ENCODE measurements at regions not wholly inside any gene's neighbourhood (a gene's known extent, or its start where the extent isn't known, plus 50 kb on each side); places are given as distances from the start of the nearest gene placed in this dataset.

- TF ChIP-seq, protein P1, sequence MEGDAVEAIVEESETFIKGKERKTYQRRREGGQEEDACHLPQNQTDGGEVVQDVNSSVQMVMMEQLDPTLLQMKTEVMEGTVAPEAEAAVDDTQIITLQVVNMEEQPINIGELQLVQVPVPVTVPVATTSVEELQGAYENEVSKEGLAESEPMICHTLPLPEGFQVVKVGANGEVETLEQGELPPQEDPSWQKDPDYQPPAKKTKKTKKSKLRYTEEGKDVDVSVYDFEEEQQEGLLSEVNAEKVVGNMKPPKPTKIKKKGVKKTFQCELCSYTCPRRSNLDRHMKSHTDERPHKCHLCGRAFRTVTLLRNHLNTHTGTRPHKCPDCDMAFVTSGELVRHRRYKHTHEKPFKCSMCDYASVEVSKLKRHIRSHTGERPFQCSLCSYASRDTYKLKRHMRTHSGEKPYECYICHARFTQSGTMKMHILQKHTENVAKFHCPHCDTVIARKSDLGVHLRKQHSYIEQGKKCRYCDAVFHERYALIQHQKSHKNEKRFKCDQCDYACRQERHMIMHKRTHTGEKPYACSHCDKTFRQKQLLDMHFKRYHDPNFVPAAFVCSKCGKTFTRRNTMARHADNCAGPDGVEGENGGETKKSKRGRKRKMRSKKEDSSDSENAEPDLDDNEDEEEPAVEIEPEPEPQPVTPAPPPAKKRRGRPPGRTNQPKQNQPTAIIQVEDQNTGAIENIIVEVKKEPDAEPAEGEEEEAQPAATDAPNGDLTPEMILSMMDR (IDR thresholded peaks at IDR 0.05) = no peak
- TF ChIP-seq ZFX (IDR thresholded peaks at IDR 0.05; ENCODE audit: borderline replicate concordance) = no peak
- H3K27ac ChIP-seq = no peak overlapping the region
These were observed 151.6 kb downstream of the C5orf15 start for GRCh38 chr5:133816791-133817190.

GRCh38 chr5:133814152-133814551 is 154.3 kb downstream of the C5orf15 start:
- TF ChIP-seq, protein P1 (IDR thresholded peaks at IDR 0.05) = no peak
- no peak for TF ChIP-seq ZFX (IDR thresholded peaks at IDR 0.05; ENCODE audit: borderline replicate concordance)

DNA sequence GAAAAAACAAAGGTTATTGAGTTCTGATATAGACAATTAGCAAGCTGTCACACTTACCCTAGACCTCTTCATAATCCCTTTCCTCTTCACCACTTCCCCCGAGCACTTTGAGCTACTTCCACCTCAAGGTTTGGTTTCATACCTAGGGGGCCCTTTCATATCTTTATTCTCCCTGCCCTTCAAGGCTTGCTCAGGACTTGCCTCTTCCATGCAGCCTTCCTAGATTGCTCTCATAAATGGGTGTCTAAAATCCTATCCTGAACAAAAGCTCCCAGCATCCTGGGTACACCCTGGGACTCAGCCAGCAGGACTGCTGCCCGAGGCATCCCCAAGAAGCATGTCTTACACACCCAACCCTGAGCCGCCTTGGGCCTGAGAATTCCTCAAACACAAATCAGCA is 157.3 kb downstream of the C5orf15 start:
- H3K27ac ChIP-seq = no peak overlapping the region
- TF ChIP-seq, protein P1 (IDR thresholded peaks at IDR 0.05) = no peak
- TF ChIP-seq ZFX (IDR thresholded peaks at IDR 0.05; ENCODE audit: borderline replicate concordance) = no peak

More at GRCh38 chr5:133814152-133814551, 154.3 kb downstream of the C5orf15 start:
- H3K27ac ChIP-seq = no peak overlapping the region

GRCh38 chr5:133809801-133810200 is 158.6 kb downstream of the C5orf15 start:
- no peak overlapping the region for H3K27ac ChIP-seq
- TF ChIP-seq ZFX (IDR thresholded peaks at IDR 0.05; ENCODE audit: borderline replicate concordance) = no peak
- TF ChIP-seq, protein P1 (IDR thresholded peaks at IDR 0.05) = no peak

DNA sequence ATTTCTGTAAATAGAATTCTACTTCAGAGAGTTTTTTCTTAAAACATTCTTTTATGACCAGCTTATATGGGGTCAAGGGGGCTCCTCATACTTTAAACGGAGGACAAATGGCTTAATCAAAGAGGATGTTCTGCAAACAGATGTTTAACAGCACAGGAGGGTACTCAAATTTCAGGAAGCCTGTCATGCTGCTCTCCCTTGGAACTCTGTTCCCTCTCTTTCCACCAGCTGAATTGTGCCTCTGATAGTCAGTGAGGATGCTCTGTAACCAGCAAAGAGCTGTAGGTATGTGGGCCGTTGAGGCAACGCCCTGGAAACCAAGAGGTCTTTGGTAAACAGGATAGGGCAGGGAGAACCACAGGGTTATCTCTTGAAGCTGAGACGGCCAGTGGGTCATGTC is 161.1 kb downstream of the C5orf15 start:
- no peak overlapping the region for H3K27ac ChIP-seq
- TF ChIP-seq, protein P1 (IDR thresholded peaks at IDR 0.05) = no peak
- TF ChIP-seq ZFX (IDR thresholded peaks at IDR 0.05; ENCODE audit: borderline replicate concordance) = no peak

DNA sequence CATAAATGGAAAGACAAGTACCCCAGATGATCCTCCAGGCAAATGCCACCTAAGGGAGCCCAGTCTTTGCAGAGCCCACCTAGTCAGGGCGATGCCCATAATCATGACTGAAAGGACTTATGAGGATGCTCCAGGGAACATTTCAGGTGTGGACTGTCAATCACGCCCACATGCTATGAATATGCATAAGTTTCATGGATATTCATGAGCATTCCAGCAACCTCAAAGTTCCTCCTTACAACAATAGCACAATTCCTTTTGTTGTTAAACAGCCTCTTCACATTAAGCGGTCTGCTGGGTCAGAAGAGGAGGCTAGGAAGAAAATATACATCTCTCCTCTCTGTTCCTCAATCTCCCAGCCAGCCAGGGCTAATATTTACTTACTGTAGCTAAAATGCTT is 161.6 kb downstream of the C5orf15 start:
- TF ChIP-seq, protein P1 (IDR thresholded peaks at IDR 0.05) = no peak
- no peak for TF ChIP-seq ZFX (IDR thresholded peaks at IDR 0.05; ENCODE audit: borderline replicate concordance)
- H3K27ac ChIP-seq = no peak overlapping the region

- TF ChIP-seq, protein P1 (IDR thresholded peaks at IDR 0.05) = no peak
- TF ChIP-seq ZFX (IDR thresholded peaks at IDR 0.05; ENCODE audit: borderline replicate concordance) = no peak
- H3K27ac ChIP-seq = no peak overlapping the region
These were observed 166.3 kb downstream of the C5orf15 start for GRCh38 chr5:133801955-133802751.
